Epithelial cell of proximal tubule (primary cell): ENCODE measurements at regions not wholly inside any gene's neighbourhood (a gene's known extent, or its start where the extent isn't known, plus 50 kb on each side); places are given as distances from the start of the nearest gene placed in this dataset.

ENCODE experiments used
- DNase-seq: peaks from one replicate; pipeline ENCODE4 v3.0.0-alpha.2; 2011; ENCODE audit warnings: low read depth
- H3K4me3 ChIP-seq: 2 replicates; pipeline ENCODE4 v1.5.1; 2011; ENCODE audit warnings: low read depth, mild to moderate bottlenecking, low read length
- TF ChIP-seq, protein P1 (sequence below): conservative IDR thresholded peaks from 2 replicates; pipeline ENCODE4 v1.5.1; 2012; ENCODE audit warnings: low read depth, mild to moderate bottlenecking, low read length

GRCh38 chr1:23639460-23640095, 52.0 kb upstream of the RPL11 start:
- H3K4me3 ChIP-seq: no peak overlapping the region
- DNase-seq: no peak
- TF ChIP-seq, protein P1, sequence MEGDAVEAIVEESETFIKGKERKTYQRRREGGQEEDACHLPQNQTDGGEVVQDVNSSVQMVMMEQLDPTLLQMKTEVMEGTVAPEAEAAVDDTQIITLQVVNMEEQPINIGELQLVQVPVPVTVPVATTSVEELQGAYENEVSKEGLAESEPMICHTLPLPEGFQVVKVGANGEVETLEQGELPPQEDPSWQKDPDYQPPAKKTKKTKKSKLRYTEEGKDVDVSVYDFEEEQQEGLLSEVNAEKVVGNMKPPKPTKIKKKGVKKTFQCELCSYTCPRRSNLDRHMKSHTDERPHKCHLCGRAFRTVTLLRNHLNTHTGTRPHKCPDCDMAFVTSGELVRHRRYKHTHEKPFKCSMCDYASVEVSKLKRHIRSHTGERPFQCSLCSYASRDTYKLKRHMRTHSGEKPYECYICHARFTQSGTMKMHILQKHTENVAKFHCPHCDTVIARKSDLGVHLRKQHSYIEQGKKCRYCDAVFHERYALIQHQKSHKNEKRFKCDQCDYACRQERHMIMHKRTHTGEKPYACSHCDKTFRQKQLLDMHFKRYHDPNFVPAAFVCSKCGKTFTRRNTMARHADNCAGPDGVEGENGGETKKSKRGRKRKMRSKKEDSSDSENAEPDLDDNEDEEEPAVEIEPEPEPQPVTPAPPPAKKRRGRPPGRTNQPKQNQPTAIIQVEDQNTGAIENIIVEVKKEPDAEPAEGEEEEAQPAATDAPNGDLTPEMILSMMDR: no peak

- TF ChIP-seq, protein P1: no peak
- H3K4me3 ChIP-seq: no peak overlapping the region
- no peak for DNase-seq
Measured at GRCh38 chr1:23638786-23639241, 52.8 kb upstream of the RPL11 start.

GRCh38 chr1:23638188-23638619, 53.4 kb upstream of the RPL11 start:
- TF ChIP-seq, protein P1: no peak
- no peak for DNase-seq
- no peak overlapping the region for H3K4me3 ChIP-seq

- no peak overlapping the region for H3K4me3 ChIP-seq
- no peak for DNase-seq
- TF ChIP-seq, protein P1: no peak
Measured at GRCh38 chr1:23636009-23636408, 55.6 kb upstream of the RPL11 start.

DNA sequence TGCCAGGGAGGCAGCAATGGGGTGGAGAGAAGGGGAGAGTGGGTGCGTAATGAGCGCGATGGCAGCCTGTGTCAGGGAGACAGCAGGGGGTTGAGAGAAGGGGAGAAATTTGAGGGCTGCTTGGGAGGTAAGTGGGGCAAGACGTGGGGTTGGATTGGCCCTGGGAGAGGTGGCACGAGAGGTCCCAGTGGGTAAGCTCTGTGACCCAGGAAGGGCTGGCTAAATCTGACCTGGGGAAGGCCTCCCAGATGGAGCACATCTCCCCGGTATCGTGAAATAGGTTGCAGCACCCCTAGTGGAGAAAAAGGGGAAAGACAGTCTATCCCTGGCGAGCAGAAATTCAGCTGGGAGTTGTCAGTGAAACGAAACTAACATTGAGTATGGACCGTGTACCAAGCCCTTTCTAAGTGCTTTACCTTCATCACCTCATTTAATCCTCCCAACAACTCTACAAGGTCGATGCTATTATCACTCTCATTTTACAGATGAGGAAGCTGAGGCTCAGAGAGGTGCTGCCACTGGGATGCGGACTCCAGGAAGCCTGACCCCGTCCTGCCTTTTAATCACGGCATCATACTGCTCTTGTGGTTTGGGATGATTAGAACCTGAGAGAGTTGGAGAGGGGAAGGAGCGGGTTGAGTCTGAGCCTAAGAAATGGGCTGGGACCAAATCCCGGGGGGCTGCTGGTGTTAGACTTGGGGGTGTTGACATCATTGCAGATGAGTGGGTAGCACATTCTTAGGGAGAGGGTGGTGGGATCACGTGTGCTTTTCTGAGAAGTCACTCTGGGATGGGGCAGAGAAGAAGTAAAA, 56.6 kb upstream of the RPL11 start:
- TF ChIP-seq, protein P1: peak; percentile 89
- peak overlapping the region; percentile 0 for H3K4me3 ChIP-seq
- DNase-seq: no peak

DNA sequence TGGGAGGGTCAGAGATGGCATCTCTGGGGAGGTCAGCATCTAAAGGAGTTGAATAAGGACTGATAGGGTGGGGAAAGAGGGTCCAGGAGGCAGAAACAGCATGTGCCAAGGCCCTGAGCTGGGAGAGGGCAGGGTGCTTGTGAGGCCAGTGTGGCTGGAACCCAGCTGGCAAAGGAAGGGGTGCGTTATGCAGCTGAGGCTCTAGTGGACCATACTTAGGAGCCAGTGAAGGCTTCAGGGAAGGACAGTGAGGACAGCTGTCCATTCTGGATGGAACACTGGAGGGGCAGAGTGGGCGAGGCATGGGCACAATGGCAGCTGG, 57.1 kb upstream of the RPL11 start:
- DNase-seq: no peak
- H3K4me3 ChIP-seq: no peak overlapping the region
- TF ChIP-seq, protein P1: no peak
